PC-9 (cell line): ENCODE measurements at regions not wholly inside any gene's neighbourhood (a gene's known extent, or its start where the extent isn't known, plus 50 kb on each side); places are given as distances from the start of the nearest gene placed in this dataset.

Source experiments
- BruUV-seq: library from RNA; stranded (reverse); fragments of 400-500 nt; replicated peaks from 2 replicates; lab custom pipeline; 2021; lab: Mats Ljungman, UMichigan
- CTCF ChIA-PET: fragments of 300-600 bp; sonication (Branson Sonifier 250); formaldehyde crosslinking; loops from one replicate; lab custom pipeline; 2022; ENCODE audit warnings: antibody characterized with exemption; lab: Charles Lee
- POLR2A ChIA-PET: fragments of 300-600 bp; sonication (Branson Sonifier 250); formaldehyde crosslinking; loops from one replicate; lab custom pipeline; 2022; ENCODE audit warnings: antibody characterized with exemption; ENCODE audit not compliant: unreplicated experiment; lab: Charles Lee
- DNase-seq, 2 experiments: peaks; one replicate each; pipeline versions ENCODE4 v3.0.0 to v3.0.0-alpha.2; 2015 to 2022; ENCODE audit warnings: mixed read lengths in 1 of 2
- H2AFZ ChIP-seq: fragments of 200-600 bp; sonication (generic); 2 replicates; pipeline ENCODE4 v1.8.1; 2017; ENCODE audit warnings: antibody characterized with exemption
- H3F3A ChIP-seq: fragments of 200-600 bp; sonication (generic); 2 replicates; pipeline ENCODE4 v1.8.1; 2017; ENCODE audit warnings: antibody characterized with exemption, mild to moderate bottlenecking, low read depth; ENCODE audit not compliant: insufficient read depth
- H3K27ac ChIP-seq: fragments of 200-600 bp; sonication (generic); 2 replicates; pipeline ENCODE4 v1.6.1; 2016; ENCODE audit warnings: mixed run types
- H3K27me3 ChIP-seq: fragments of 200-600 bp; sonication (generic); 2 replicates; pipeline ENCODE4 v1.6.1; 2016; ENCODE audit warnings: low read depth, mixed run types; ENCODE audit not compliant: insufficient read depth
- H3K36me3 ChIP-seq: fragments of 200-600 bp; sonication (generic); 2 replicates; pipeline ENCODE4 v1.6.1; 2016; ENCODE audit warnings: low read depth, mixed run types
- H3K4me1 ChIP-seq: fragments of 200-600 bp; sonication (generic); replicated peaks from 2 replicates; pipeline ENCODE4 v1.6.1; 2016; ENCODE audit warnings: mixed run types; ENCODE audit not compliant: insufficient read depth
- H3K4me2 ChIP-seq: fragments of 200-600 bp; sonication (generic); 2 replicates; pipeline ENCODE4 v1.6.1; 2017; ENCODE audit warnings: mixed run types
- H3K4me3 ChIP-seq: fragments of 200-600 bp; sonication (generic); 2 replicates; pipeline ENCODE4 v1.6.1; 2016; ENCODE audit warnings: mixed run types
- H3K79me2 ChIP-seq: fragments of 200-600 bp; sonication (generic); 2 replicates; pipeline ENCODE4 v1.6.1; 2017; ENCODE audit warnings: low read depth, mixed run types
- H3K9me2 ChIP-seq: fragments of 200-600 bp; sonication (generic); 2 replicates; pipeline ENCODE4 v1.8.1; 2017; ENCODE audit warnings: mild to moderate bottlenecking; ENCODE audit not compliant: insufficient read depth
- H3K9me3 ChIP-seq: fragments of 200-600 bp; sonication (generic); 2 replicates; pipeline ENCODE4 v1.8.1; 2016; ENCODE audit warnings: low read depth; ENCODE audit not compliant: insufficient read depth
- H4K20me1 ChIP-seq: fragments of 200-600 bp; sonication (generic); 2 replicates; pipeline ENCODE4 v1.8.1; 2017; ENCODE audit not compliant: insufficient read depth
- CTCF ChIP-seq: fragments of 200-600 bp; sonication (generic); conservative IDR thresholded peaks from 2 replicates; pipeline ENCODE4 v1.6.1; 2017; ENCODE audit warnings: mixed run types, antibody characterized with exemption, mild to moderate bottlenecking, moderate library complexity
- EZH2 ChIP-seq: fragments of 200-600 bp; sonication (generic); IDR thresholded peaks from 2 replicates; pipeline ENCODE4 v1.8.0; 2017; ENCODE audit warnings: antibody characterized with exemption, low read depth
- intact Hi-C: fragments of 100-400 bp; cut with micrococcal nuclease; formaldehyde crosslinking; loops from one replicate; pipeline ENCODE4 v1.10.0; 2022; ENCODE audit not compliant: unreplicated experiment

GRCh38 chr3:115347737-115348136, 200.6 kb upstream of the ZBTB20 start:
- CTCF ChIA-PET: no interaction called here
- Histone ChIP-seq H3K9me2 (no peaks in the 10 kb centered on the region), H3K4me3 (no peak overlapping the region), H4K20me1 (no peaks in the 10 kb centered on the region), H3F3A (no peaks in the 10 kb centered on the region), H3K4me1 (no peaks in the 10 kb centered on the region), H3K9me3 (no peaks in the 10 kb centered on the region), H3K27me3 (no peaks in the 10 kb centered on the region), H3K4me2 (no peak overlapping the region), H3K79me2 (no peaks in the 10 kb centered on the region), H3K27ac (no peak overlapping the region), H3K36me3 (no peaks in the 10 kb centered on the region), H2AFZ (no peak overlapping the region)
- POLR2A ChIA-PET: no interaction called here
- intact Hi-C loops: no loop called here
- TF ChIP-seq EZH2 (no peak), CTCF (no peak)
- DNase-seq: no peak
- no TSS peak for BruUV-seq

- TF ChIP-seq CTCF: no peak
- no peak for TF ChIP-seq EZH2
- DNase-seq: no peak
- intact Hi-C loops: no loop called here
- H3F3A ChIP-seq: no peaks in the 10 kb centered on the region
- no peak overlapping the region for H3K4me3 ChIP-seq
- no peak overlapping the region for H3K4me2 ChIP-seq
- H3K79me2 ChIP-seq: no peaks in the 10 kb centered on the region
- ChIA-PET CTCF (no interaction called here), POLR2A (no interaction called here)
- H3K27ac ChIP-seq: no peak overlapping the region
- no TSS peak for BruUV-seq
- H3K4me1 ChIP-seq: no peaks in the 10 kb centered on the region
- no peaks in the 10 kb centered on the region for H4K20me1 ChIP-seq
- no peaks in the 10 kb centered on the region for H3K9me2 ChIP-seq
- no peak overlapping the region for H2AFZ ChIP-seq
- no peaks in the 10 kb centered on the region for H3K27me3 ChIP-seq
- no peaks in the 10 kb centered on the region; the same call in 1 of the 2 replicates for H3K9me3 ChIP-seq
- H3K36me3 ChIP-seq: no peaks in the 10 kb centered on the region
Observed at GRCh38 chr3:115348412-115348811, 201.3 kb upstream of the ZBTB20 start.

- ChIA-PET POLR2A (no interaction called here), CTCF (no interaction called here)
- Histone ChIP-seq H3K4me3 (no peak overlapping the region), H3K4me1 (no peaks in the 10 kb centered on the region), H3K9me2 (no peaks in the 10 kb centered on the region), H4K20me1 (no peaks in the 10 kb centered on the region), H3K4me2 (no peak overlapping the region), H3K9me3 (no peaks in the 10 kb centered on the region; the same call in 1 of the 2 replicates), H3K79me2 (no peaks in the 10 kb centered on the region), H2AFZ (no peak overlapping the region), H3K27ac (no peak overlapping the region), H3K36me3 (no peaks in the 10 kb centered on the region), H3K27me3 (no peaks in the 10 kb centered on the region), H3F3A (no peaks in the 10 kb centered on the region)
- DNase-seq: no peak
- no TSS peak for BruUV-seq
- intact Hi-C loops: no loop called here
- TF ChIP-seq CTCF (no peak), EZH2 (no peak)
Observed at GRCh38 chr3:115348951-115349745, 202.1 kb upstream of the ZBTB20 start.
